ENCODE measurements at regions not wholly inside any gene's neighbourhood (a gene's known extent, or its start where the extent isn't known, plus 50 kb on each side); places are given as distances from the start of the nearest gene placed in this dataset.
A peak's percentile ranks its signal among the peaks of the same experiment; 100 is the strongest.

- TF ChIP-seq CTCF (IDR thresholded peaks at IDR 0.05; ENCODE audit: unreplicated experiment): no peak
- no TSS peak for BruUV-seq (replicated peaks)
- peaks cover 44% of the 10 kb centered on the region for H3K27me3 Mint-ChIP-seq (ENCODE audit: insufficient read depth, unreplicated experiment)
- H3K4me1 Mint-ChIP-seq (ENCODE audit: insufficient read depth, unreplicated experiment): no peaks in the 10 kb centered on the region
- no peak overlapping the region for H3K27ac Mint-ChIP-seq (ENCODE audit: low read depth, unreplicated experiment)
- no peaks in the 10 kb centered on the region for H3K9me3 Mint-ChIP-seq (ENCODE audit: unreplicated experiment)
- H3K36me3 Mint-ChIP-seq (ENCODE audit: insufficient read depth, unreplicated experiment): no peaks in the 10 kb centered on the region
- DNase-seq (ENCODE audit: unreplicated experiment): no peak
- ChIA-PET CTCF (no interaction called here), POLR2A (no interaction called here)
- H3K4me3 Mint-ChIP-seq (ENCODE audit: unreplicated experiment): no peak overlapping the region
- intact Hi-C loops (cut with micrococcal nuclease): no loop called here
Measured at GRCh38 chr3:35380196-35380595, 259.1 kb upstream of the ARPP21 start.

GRCh38 chr3:35383216-35383615, 256.1 kb upstream of the ARPP21 start:
- no peak for DNase-seq (ENCODE audit: unreplicated experiment)
- H3K27me3 Mint-ChIP-seq (ENCODE audit: insufficient read depth, unreplicated experiment): peaks cover 24% of the 10 kb centered on the region
- no peaks in the 10 kb centered on the region for H3K36me3 Mint-ChIP-seq (ENCODE audit: insufficient read depth, unreplicated experiment)
- H3K4me1 Mint-ChIP-seq (ENCODE audit: insufficient read depth, unreplicated experiment): no peaks in the 10 kb centered on the region
- H3K9me3 Mint-ChIP-seq (ENCODE audit: unreplicated experiment): no peaks in the 10 kb centered on the region
- ChIA-PET CTCF (no interaction called here), POLR2A (no interaction called here)
- no peak for TF ChIP-seq CTCF (IDR thresholded peaks at IDR 0.05; ENCODE audit: unreplicated experiment)
- no peak overlapping the region for H3K4me3 Mint-ChIP-seq (ENCODE audit: unreplicated experiment)
- no peak overlapping the region for H3K27ac Mint-ChIP-seq (ENCODE audit: low read depth, unreplicated experiment)
- no TSS peak for BruUV-seq (replicated peaks)
- intact Hi-C loops (cut with micrococcal nuclease): no loop called here

- BruUV-seq (replicated peaks): no TSS peak
Measured at GRCh38 chr3:35383719-35384555, 255.4 kb upstream of the ARPP21 start.

GRCh38 chr3:35385271-35385670, 254.1 kb upstream of the ARPP21 start:
- Mint-ChIP-seq H3K27ac (ENCODE audit: low read depth, unreplicated experiment) (no peak overlapping the region), H3K4me3 (ENCODE audit: unreplicated experiment) (no peak overlapping the region), H3K9me3 (ENCODE audit: unreplicated experiment) (no peaks in the 10 kb centered on the region), H3K27me3 (ENCODE audit: insufficient read depth, unreplicated experiment) (peaks cover 10% of the 10 kb centered on the region), H3K4me1 (ENCODE audit: insufficient read depth, unreplicated experiment) (no peaks in the 10 kb centered on the region), H3K36me3 (ENCODE audit: insufficient read depth, unreplicated experiment) (no peaks in the 10 kb centered on the region)
- no peak for TF ChIP-seq CTCF (IDR thresholded peaks at IDR 0.05; ENCODE audit: unreplicated experiment)
- CTCF ChIA-PET: no interaction called here
- intact Hi-C loops (cut with micrococcal nuclease): no loop called here
- no TSS peak for BruUV-seq (replicated peaks)
- POLR2A ChIA-PET: no interaction called here
- no peak for DNase-seq (ENCODE audit: unreplicated experiment)

More at GRCh38 chr3:35383719-35384555, 255.4 kb upstream of the ARPP21 start:
- intact Hi-C loops (cut with micrococcal nuclease): no loop called here
- Mint-ChIP-seq H3K36me3 (ENCODE audit: insufficient read depth, unreplicated experiment) (no peaks in the 10 kb centered on the region), H3K9me3 (ENCODE audit: unreplicated experiment) (no peaks in the 10 kb centered on the region), H3K27me3 (ENCODE audit: insufficient read depth, unreplicated experiment) (peaks cover 22% of the 10 kb centered on the region), H3K27ac (ENCODE audit: low read depth, unreplicated experiment) (no peak overlapping the region), H3K4me1 (ENCODE audit: insufficient read depth, unreplicated experiment) (no peaks in the 10 kb centered on the region), H3K4me3 (ENCODE audit: unreplicated experiment) (no peak overlapping the region)
- POLR2A ChIA-PET: no interaction called here
- peak; percentile 20 for DNase-seq (ENCODE audit: unreplicated experiment)
- CTCF ChIA-PET: interaction anchor here (0.5 to 0.7 kb wide), 2 partner anchors 99 to 875 kb away, joined by 3 to 4 read pairs; no protein-coding TSS in a partner anchor
- TF ChIP-seq CTCF (IDR thresholded peaks at IDR 0.05; ENCODE audit: unreplicated experiment): no peak
